ENCODE measurements at regions not wholly inside any gene's neighbourhood (a gene's known extent, or its start where the extent isn't known, plus 50 kb on each side); places are given as distances from the start of the nearest gene placed in this dataset.

DNA sequence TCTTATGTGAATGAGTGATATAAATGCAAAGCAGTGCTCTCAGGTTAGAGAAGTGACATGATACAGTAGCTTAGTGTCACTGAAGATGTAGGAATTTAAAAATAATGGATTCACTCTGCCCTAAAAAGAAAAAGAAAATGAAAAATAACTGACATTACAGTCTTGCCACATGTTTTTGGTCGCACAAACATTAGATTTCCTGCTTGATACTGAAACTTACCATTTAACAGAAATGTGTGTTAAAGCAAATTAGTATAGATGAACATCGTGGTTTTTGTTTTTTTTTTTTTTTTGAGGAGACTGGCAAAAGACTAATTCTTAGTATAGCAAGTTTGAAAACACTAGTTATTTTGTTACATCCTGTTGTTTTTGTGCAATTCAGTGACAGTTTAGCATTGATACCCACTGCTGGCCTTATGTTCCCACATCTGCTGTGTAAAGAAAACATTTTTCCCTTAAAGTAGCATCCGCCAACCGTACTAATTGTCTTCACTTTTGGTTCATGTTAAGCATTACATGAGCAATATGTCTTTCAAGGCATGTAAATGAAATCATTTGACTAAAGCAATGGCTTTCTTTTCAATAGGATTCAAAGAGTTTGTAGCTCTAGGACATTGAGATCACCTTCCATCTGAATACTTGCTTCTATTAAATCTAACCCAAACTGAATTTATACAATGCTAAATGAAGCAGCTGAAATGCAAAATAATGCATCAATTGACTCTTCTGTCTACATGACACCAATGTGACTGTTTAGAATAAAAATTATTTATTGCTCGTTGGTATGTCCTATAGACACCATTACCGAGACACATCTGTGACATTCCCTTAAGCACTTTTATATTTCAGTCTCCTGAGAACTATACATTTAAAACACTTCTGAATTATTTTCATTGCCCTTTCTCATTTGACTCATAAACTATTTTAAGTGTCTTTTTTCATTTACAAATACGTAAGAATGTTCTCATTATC is 859.1 kb downstream of the MAT2B start:
- Histone ChIP-seq H3K36me3 (ENCODE audit: control insufficient read depth in 2 of 2, insufficient read depth in 2 of 2, low read length in 1 of 2) (no peaks in the 10 kb centered on the region), H3K27me3 (ENCODE audit: control insufficient read depth in 1 of 2, insufficient read depth in 2 of 2, low read length in 2 of 2) (no peaks in the 10 kb centered on the region), H3K4me3 (ENCODE audit: low read depth in 1 of 2, low read length in 2 of 2) (no peak overlapping the region), H3K4me1 (ENCODE audit: control insufficient read depth in 2 of 2, insufficient read depth in 2 of 2, low read length in 1 of 2) (no peaks in the 10 kb centered on the region), H3K9me3 (ENCODE audit: control insufficient read depth in 2 of 2, insufficient read depth in 1 of 2, low read depth in 1 of 2, low read length in 1 of 2) (no peaks in the 10 kb centered on the region), H3K27ac (ENCODE audit: low read depth in 2 of 2, low read length in 1 of 2) (no peak overlapping the region)
- 83 to 84% methylated on average over 7 of the region's 7 CpGs for WGBS, 2 donors

DNA sequence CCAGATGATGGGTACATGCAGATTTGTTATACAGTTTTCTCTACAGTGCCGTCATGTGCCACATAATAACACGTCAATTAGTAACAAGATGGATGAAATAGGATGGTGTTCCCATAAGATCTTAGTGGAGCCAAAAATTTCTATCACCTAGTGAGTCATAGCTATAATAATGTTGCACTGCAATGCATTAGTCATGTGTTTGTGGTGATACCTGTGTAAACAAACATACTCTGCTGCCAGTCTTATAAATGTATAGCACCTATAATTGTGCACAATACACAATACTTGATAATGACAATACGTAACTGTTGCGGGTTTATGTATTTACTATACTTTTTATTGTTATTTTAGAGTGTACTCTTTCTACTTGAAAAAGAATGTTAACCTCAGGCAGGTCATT is 865.4 kb downstream of the MAT2B start:
- WGBS, 2 donors, result 86 to 89% methylated on average over 4 of the region's 4 CpGs
- Histone ChIP-seq H3K27me3 (ENCODE audit: control insufficient read depth in 1 of 2, insufficient read depth in 2 of 2, low read length in 2 of 2) (no peaks in the 10 kb centered on the region), H3K9me3 (ENCODE audit: control insufficient read depth in 2 of 2, insufficient read depth in 1 of 2, low read depth in 1 of 2, low read length in 1 of 2) (no peaks in the 10 kb centered on the region)

DNA sequence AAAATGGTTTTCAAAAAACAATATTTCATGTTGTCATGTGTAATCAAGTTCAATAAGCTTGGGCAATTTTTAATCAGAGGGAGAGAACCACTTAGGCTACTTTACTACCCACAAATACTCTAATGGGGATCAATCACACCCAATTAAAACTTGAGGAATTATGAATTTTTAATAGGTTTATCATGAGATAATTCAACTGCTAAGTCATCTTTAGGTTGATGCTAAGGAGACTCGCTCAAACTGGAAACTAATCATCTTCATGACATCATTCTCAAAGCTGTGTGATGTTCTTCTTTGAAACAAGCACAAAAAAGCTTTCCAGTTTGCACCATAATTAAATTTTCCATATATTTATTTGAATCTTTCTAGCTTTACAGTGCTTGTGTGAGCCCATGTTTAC is 867.5 kb downstream of the MAT2B start:
- no peaks in the 10 kb centered on the region for H3K4me1 ChIP-seq (ENCODE audit: control insufficient read depth in 2 of 2, insufficient read depth in 2 of 2, low read length in 1 of 2)
- no peaks in the 10 kb centered on the region for H3K9me3 ChIP-seq (ENCODE audit: control insufficient read depth in 2 of 2, insufficient read depth in 1 of 2, low read depth in 1 of 2, low read length in 1 of 2)
- no peaks in the 10 kb centered on the region for H3K27me3 ChIP-seq (ENCODE audit: control insufficient read depth in 1 of 2, insufficient read depth in 2 of 2, low read length in 2 of 2)
- H3K4me3 ChIP-seq (ENCODE audit: low read depth in 1 of 2, low read length in 2 of 2), result no peak overlapping the region
- 84 to 87% methylated on average over 1 of the region's 1 CpG for WGBS, 2 donors
- H3K36me3 ChIP-seq (ENCODE audit: control insufficient read depth in 2 of 2, insufficient read depth in 2 of 2, low read length in 1 of 2), result no peaks in the 10 kb centered on the region
- H3K27ac ChIP-seq (ENCODE audit: low read depth in 2 of 2, low read length in 1 of 2), result no peak overlapping the region

More for the DNA sequence above, 865.4 kb downstream of the MAT2B start:
- Histone ChIP-seq H3K36me3 (ENCODE audit: control insufficient read depth in 2 of 2, insufficient read depth in 2 of 2, low read length in 1 of 2) (no peaks in the 10 kb centered on the region), H3K27ac (ENCODE audit: low read depth in 2 of 2, low read length in 1 of 2) (no peak overlapping the region), H3K4me3 (ENCODE audit: low read depth in 1 of 2, low read length in 2 of 2) (no peak overlapping the region), H3K4me1 (ENCODE audit: control insufficient read depth in 2 of 2, insufficient read depth in 2 of 2, low read length in 1 of 2) (no peaks in the 10 kb centered on the region)

DNA sequence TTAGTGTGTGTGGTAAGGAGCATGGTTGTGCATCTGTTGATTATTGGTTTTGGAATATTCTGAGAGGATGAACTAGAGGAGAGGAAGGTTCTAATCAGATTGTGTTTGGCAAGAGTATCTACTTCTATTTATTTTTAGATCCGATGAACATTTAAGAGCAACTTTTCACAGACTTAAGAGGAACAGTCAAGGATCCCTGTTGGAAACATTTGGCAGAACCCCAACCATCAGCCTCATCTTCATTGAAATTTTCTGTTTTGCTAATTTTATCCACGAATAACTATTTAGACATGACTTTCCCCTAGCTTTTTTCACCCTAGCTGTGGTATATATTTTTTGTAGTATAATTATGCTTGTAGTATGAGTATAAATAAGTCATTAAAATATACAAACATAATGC is 868.5 kb downstream of the MAT2B start:
- WGBS, 2 donors, result 53 to 56% methylated on average over 2 of the region's 2 CpGs
- Histone ChIP-seq H3K4me3 (ENCODE audit: low read depth in 1 of 2, low read length in 2 of 2) (no peak overlapping the region), H3K36me3 (ENCODE audit: control insufficient read depth in 2 of 2, insufficient read depth in 2 of 2, low read length in 1 of 2) (no peaks in the 10 kb centered on the region), H3K4me1 (ENCODE audit: control insufficient read depth in 2 of 2, insufficient read depth in 2 of 2, low read length in 1 of 2) (no peaks in the 10 kb centered on the region), H3K27me3 (ENCODE audit: control insufficient read depth in 1 of 2, insufficient read depth in 2 of 2, low read length in 2 of 2) (no peaks in the 10 kb centered on the region), H3K27ac (ENCODE audit: low read depth in 2 of 2, low read length in 1 of 2) (no peak overlapping the region), H3K9me3 (ENCODE audit: control insufficient read depth in 2 of 2, insufficient read depth in 1 of 2, low read depth in 1 of 2, low read length in 1 of 2) (no peaks in the 10 kb centered on the region)

DNA sequence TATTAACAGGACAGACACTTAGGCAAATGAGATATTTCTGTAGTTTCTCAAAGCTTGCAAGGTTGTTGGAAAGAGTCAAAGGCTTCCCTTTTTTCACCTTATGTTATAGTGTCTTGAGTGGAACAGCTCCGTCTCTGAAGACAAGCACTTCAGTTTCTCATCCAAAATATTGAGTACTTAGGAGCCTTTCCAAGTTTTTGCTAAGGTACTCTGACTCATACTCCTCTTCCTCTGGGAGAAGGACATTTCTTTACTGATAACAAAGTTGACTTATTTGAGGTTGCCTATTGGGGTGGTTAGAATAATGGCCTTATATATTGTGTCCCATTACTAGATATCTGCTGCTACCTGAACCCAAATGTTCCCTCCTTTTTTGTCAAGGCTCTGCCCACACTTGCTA is 869.6 kb downstream of the MAT2B start:
- H3K27ac ChIP-seq (ENCODE audit: low read depth in 2 of 2, low read length in 1 of 2), result no peak overlapping the region
- H3K4me1 ChIP-seq (ENCODE audit: control insufficient read depth in 2 of 2, insufficient read depth in 2 of 2, low read length in 1 of 2), result no peaks in the 10 kb centered on the region
- no peak overlapping the region for H3K4me3 ChIP-seq (ENCODE audit: low read depth in 1 of 2, low read length in 2 of 2)
- no peaks in the 10 kb centered on the region for H3K9me3 ChIP-seq (ENCODE audit: control insufficient read depth in 2 of 2, insufficient read depth in 1 of 2, low read depth in 1 of 2, low read length in 1 of 2)
- no peaks in the 10 kb centered on the region for H3K36me3 ChIP-seq (ENCODE audit: control insufficient read depth in 2 of 2, insufficient read depth in 2 of 2, low read length in 1 of 2)
- WGBS, 2 donors, result 43 to 49% methylated on average over 1 of the region's 1 CpG
- no peaks in the 10 kb centered on the region for H3K27me3 ChIP-seq (ENCODE audit: control insufficient read depth in 1 of 2, insufficient read depth in 2 of 2, low read length in 2 of 2)

DNA sequence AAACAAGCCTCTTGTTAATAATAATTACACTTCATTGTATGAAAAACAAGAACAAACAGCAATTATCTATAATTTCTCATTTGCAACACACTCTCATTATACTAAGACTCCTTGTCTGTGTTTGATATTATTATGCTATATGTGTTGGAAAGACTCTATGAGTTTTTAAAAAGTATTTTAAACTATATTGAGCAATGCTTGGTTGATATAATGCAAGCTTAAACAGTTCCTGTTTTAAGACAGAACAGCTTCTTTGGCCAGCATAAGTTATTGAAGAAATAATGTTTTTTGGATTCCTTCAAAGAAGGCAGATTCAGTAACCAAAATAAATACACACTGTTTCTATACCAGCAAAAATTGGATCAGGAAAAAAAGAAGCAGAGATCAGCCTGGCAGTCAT is 871.4 kb downstream of the MAT2B start:
- H3K4me3 ChIP-seq (ENCODE audit: low read depth in 1 of 2, low read length in 2 of 2), result no peak overlapping the region
- no peak overlapping the region for H3K27ac ChIP-seq (ENCODE audit: low read depth in 2 of 2, low read length in 1 of 2)
- H3K36me3 ChIP-seq (ENCODE audit: control insufficient read depth in 2 of 2, insufficient read depth in 2 of 2, low read length in 1 of 2), result no peaks in the 10 kb centered on the region
- no peaks in the 10 kb centered on the region for H3K9me3 ChIP-seq (ENCODE audit: control insufficient read depth in 2 of 2, insufficient read depth in 1 of 2, low read depth in 1 of 2, low read length in 1 of 2)
- no peaks in the 10 kb centered on the region for H3K4me1 ChIP-seq (ENCODE audit: control insufficient read depth in 2 of 2, insufficient read depth in 2 of 2, low read length in 1 of 2)
- H3K27me3 ChIP-seq (ENCODE audit: control insufficient read depth in 1 of 2, insufficient read depth in 2 of 2, low read length in 2 of 2), result no peaks in the 10 kb centered on the region

DNA sequence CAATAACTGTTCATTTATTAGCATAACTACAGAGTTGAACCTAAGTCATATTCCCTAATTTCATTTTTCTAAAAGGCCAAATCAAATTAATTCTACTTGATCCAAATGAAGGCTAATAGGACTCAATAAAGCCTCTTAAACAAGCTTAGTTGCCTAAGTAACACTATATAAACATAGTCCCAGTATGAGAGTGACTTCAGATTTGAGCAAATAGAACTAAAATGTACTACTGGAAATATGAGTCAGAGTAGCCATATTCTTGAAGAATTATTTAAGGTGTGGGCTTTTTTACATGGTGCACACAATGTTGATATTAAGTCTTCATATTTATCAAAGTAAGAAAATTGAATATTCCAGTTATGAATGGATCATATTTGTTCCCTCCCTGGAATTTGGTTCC is 872.3 kb downstream of the MAT2B start:
- Histone ChIP-seq H3K27ac (ENCODE audit: low read depth in 2 of 2, low read length in 1 of 2) (no peak overlapping the region), H3K27me3 (ENCODE audit: control insufficient read depth in 1 of 2, insufficient read depth in 2 of 2, low read length in 2 of 2) (no peaks in the 10 kb centered on the region), H3K4me3 (ENCODE audit: low read depth in 1 of 2, low read length in 2 of 2) (no peak overlapping the region), H3K9me3 (ENCODE audit: control insufficient read depth in 2 of 2, insufficient read depth in 1 of 2, low read depth in 1 of 2, low read length in 1 of 2) (no peaks in the 10 kb centered on the region), H3K36me3 (ENCODE audit: control insufficient read depth in 2 of 2, insufficient read depth in 2 of 2, low read length in 1 of 2) (no peaks in the 10 kb centered on the region), H3K4me1 (ENCODE audit: control insufficient read depth in 2 of 2, insufficient read depth in 2 of 2, low read length in 1 of 2) (no peaks in the 10 kb centered on the region)

DNA sequence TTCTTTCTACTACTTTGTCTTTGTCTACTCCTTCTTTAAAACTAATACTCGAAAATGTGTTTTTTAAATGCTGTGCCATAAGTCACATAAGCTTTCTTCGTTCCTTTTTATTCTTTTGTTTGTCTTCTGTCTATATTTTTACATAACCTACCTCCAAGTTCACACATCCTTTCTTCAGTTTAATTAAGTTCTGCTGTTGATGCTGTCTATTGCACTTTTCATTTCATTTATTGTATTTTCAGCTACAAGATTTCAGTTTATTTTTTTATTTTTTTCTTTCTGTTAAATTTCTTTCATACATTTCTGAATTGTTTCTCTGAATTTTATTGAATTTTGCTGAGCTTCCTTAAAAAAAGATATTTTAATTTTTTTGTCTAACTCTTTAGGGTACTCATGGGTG is 878.2 kb downstream of the MAT2B start:
- H3K27me3 ChIP-seq (ENCODE audit: control insufficient read depth in 1 of 2, insufficient read depth in 2 of 2, low read length in 2 of 2), result no peaks in the 10 kb centered on the region
- H3K4me1 ChIP-seq (ENCODE audit: control insufficient read depth in 2 of 2, insufficient read depth in 2 of 2, low read length in 1 of 2), result no peaks in the 10 kb centered on the region
- H3K9me3 ChIP-seq (ENCODE audit: control insufficient read depth in 2 of 2, insufficient read depth in 1 of 2, low read depth in 1 of 2, low read length in 1 of 2), result no peaks in the 10 kb centered on the region
- no peak overlapping the region for H3K27ac ChIP-seq (ENCODE audit: low read depth in 2 of 2, low read length in 1 of 2)
- WGBS, 2 donors, result 68 to 78% methylated on average over 2 of the region's 2 CpGs
- no peak overlapping the region for H3K4me3 ChIP-seq (ENCODE audit: low read depth in 1 of 2, low read length in 2 of 2)
- no peaks in the 10 kb centered on the region for H3K36me3 ChIP-seq (ENCODE audit: control insufficient read depth in 2 of 2, insufficient read depth in 2 of 2, low read length in 1 of 2)

DNA sequence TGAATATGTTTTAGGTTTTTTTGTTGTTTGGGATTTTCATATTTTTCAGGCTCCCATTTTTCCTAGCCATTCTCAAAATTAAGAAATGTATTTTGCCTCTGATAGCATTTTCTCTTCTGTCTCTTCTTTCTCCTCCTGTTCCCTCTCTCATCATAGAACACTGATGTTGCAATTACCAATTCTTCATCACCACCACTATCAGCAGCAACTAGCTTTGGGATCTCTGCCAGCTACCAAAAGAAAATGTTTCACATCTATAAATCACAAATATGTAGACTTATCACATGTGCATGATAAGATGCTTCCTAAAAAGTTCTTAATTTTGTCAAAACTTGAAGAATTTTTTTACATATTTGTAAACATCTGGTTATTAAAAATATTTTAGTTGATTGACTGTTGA is 887.1 kb downstream of the MAT2B start:
- Histone ChIP-seq H3K4me1 (ENCODE audit: control insufficient read depth in 2 of 2, insufficient read depth in 2 of 2, low read length in 1 of 2) (no peaks in the 10 kb centered on the region), H3K9me3 (ENCODE audit: control insufficient read depth in 2 of 2, insufficient read depth in 1 of 2, low read depth in 1 of 2, low read length in 1 of 2) (no peaks in the 10 kb centered on the region), H3K36me3 (ENCODE audit: control insufficient read depth in 2 of 2, insufficient read depth in 2 of 2, low read length in 1 of 2) (no peaks in the 10 kb centered on the region), H3K4me3 (ENCODE audit: low read depth in 1 of 2, low read length in 2 of 2) (no peak overlapping the region), H3K27me3 (ENCODE audit: control insufficient read depth in 1 of 2, insufficient read depth in 2 of 2, low read length in 2 of 2) (no peaks in the 10 kb centered on the region), H3K27ac (ENCODE audit: low read depth in 2 of 2, low read length in 1 of 2) (no peak overlapping the region)

DNA sequence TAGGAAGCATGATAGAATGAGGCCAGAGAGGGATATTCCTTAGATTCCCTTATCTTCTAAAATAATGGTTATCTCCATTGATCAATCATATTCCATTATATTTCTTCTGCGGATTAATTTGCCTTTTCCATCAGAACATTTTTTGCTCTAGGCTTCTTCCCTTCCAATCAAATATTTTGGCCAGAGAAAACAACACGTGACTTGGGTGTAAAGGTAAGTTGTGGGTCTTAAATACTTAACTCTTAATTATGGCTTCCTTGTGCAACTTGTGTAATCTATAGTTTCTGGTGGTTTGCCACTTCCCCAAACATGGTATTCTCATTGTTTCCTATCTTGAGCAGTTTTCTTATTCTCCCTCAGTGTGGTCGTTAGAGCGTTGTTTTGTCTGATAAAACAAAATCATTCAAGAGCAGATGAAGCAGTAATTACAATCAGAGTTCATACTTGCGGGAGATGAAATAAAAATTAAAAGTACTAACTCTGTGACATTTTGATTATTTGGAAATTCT is 889.3 kb downstream of the MAT2B start:
- Histone ChIP-seq H3K9me3 (ENCODE audit: control insufficient read depth in 2 of 2, insufficient read depth in 1 of 2, low read depth in 1 of 2, low read length in 1 of 2) (no peaks in the 10 kb centered on the region), H3K27me3 (ENCODE audit: control insufficient read depth in 1 of 2, insufficient read depth in 2 of 2, low read length in 2 of 2) (no peaks in the 10 kb centered on the region), H3K4me3 (ENCODE audit: low read depth in 1 of 2, low read length in 2 of 2) (no peak overlapping the region), H3K36me3 (ENCODE audit: control insufficient read depth in 2 of 2, insufficient read depth in 2 of 2, low read length in 1 of 2) (no peaks in the 10 kb centered on the region), H3K4me1 (ENCODE audit: control insufficient read depth in 2 of 2, insufficient read depth in 2 of 2, low read length in 1 of 2) (no peaks in the 10 kb centered on the region), H3K27ac (ENCODE audit: low read depth in 2 of 2, low read length in 1 of 2) (no peak overlapping the region)
- 71 to 72% methylated on average over 5 of the region's 5 CpGs for WGBS, 2 donors
